HCT116 (cell line): ENCODE measurements at regions not wholly inside any gene's neighbourhood (a gene's known extent, or its start where the extent isn't known, plus 50 kb on each side); places are given as distances from the start of the nearest gene placed in this dataset.

Experiments used
- CEBPB ChIP-seq: IDR thresholded peaks from 2 replicates; pipeline ENCODE4 v1.6.1; 2012; ENCODE audit warnings: low read depth
- MAX ChIP-seq: IDR thresholded peaks from 2 replicates; pipeline ENCODE4 v1.6.1; 2012
- POLR2A ChIP-seq: IDR thresholded peaks from 2 replicates; pipeline ENCODE4 v1.7.0; 2011; ENCODE audit warnings: borderline replicate concordance; ENCODE audit not compliant: insufficient read depth, insufficient read length; ENCODE audit errors: extremely low read depth
- SIN3A ChIP-seq: IDR thresholded peaks from 2 replicates; pipeline ENCODE4 v1.6.1; 2012; ENCODE audit warnings: low read depth
- SRF ChIP-seq: IDR thresholded peaks from 2 replicates; pipeline ENCODE4 v1.6.1; 2012; ENCODE audit warnings: low read depth
- YY1 ChIP-seq: IDR thresholded peaks from 2 replicates; pipeline ENCODE4 v1.6.1; 2011; ENCODE audit warnings: low read length, low read depth, moderate library complexity, mild to moderate bottlenecking; ENCODE audit not compliant: insufficient replicate concordance; ENCODE audit errors: extremely low read depth
- ZNF274 ChIP-seq: fragments of 200-500 bp; sonication (Bioruptor generic); IDR thresholded peaks from 2 replicates; pipeline ENCODE4 v1.6.1; 2014; ENCODE audit warnings: mild to moderate bottlenecking, low read depth, low read length, inconsistent platforms
- TF ChIP-seq, protein P1 (sequence below), 3 experiments: fragments of 200-600 bp in 1 of 3; sonication (generic) in 1 of 3; IDR thresholded peaks in 2 of 3; conservative IDR thresholded peaks in 1 of 3; 2 replicates each; pipeline ENCODE4 v1.5.1; 2012 to 2017; ENCODE audit warnings: low read depth in 2 of 3, low read length in 2 of 3, antibody characterized with exemption in 1 of 3, borderline replicate concordance in 1 of 3, control low read depth in 1 of 3, mild to moderate bottlenecking in 1 of 3, mixed read lengths in 1 of 3, mixed run types in 1 of 3, moderate library complexity in 1 of 3; ENCODE audit not compliant: insufficient read depth in 1 of 3
- TF ChIP-seq, protein P2 (sequence below): IDR thresholded peaks from 2 replicates; pipeline ENCODE4 v1.6.1; 2012

DNA sequence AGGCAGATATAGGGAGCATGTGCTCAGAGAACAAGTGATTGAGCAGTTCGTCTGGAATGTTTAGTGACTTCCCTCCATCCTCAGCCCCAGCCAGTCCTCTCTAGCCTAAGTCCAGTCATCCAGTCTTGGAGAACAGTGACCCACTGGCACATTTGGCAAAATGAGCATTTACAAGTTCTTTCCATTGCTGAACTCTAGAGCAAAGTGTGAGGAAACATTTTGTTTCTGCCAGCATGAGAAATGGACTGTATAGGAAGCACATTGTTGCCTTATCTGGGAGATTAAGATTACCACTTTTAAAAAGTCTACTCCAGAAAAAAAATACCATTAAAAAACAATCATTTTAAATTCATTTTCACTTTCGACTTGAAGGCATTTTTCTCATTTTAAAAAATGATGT lies 353.6 kb downstream of the SHQ1 start:
- TF ChIP-seq, protein P1, sequence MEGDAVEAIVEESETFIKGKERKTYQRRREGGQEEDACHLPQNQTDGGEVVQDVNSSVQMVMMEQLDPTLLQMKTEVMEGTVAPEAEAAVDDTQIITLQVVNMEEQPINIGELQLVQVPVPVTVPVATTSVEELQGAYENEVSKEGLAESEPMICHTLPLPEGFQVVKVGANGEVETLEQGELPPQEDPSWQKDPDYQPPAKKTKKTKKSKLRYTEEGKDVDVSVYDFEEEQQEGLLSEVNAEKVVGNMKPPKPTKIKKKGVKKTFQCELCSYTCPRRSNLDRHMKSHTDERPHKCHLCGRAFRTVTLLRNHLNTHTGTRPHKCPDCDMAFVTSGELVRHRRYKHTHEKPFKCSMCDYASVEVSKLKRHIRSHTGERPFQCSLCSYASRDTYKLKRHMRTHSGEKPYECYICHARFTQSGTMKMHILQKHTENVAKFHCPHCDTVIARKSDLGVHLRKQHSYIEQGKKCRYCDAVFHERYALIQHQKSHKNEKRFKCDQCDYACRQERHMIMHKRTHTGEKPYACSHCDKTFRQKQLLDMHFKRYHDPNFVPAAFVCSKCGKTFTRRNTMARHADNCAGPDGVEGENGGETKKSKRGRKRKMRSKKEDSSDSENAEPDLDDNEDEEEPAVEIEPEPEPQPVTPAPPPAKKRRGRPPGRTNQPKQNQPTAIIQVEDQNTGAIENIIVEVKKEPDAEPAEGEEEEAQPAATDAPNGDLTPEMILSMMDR (IDR thresholded peaks at IDR 0.05 in 2 of 3, conservative IDR thresholded peaks at IDR 0.05 in 1 of 3; ENCODE audit: borderline replicate concordance in 1 of 3, insufficient read depth in 1 of 3, low read depth in 2 of 3, low read length in 2 of 3) = no peak
- TF ChIP-seq, protein P2, sequence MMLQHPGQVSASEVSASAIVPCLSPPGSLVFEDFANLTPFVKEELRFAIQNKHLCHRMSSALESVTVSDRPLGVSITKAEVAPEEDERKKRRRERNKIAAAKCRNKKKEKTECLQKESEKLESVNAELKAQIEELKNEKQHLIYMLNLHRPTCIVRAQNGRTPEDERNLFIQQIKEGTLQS = no peak
- TF ChIP-seq YY1 (no peak), POLR2A (no peak), CEBPB (no peak), MAX (no peak), SRF (no peak), ZNF274 (no peak), SIN3A (no peak)
